Stimulated activated CD4-positive, alpha-beta T cell treated with anti-CD3 and anti-CD28 coated beads, Interleukin-15, amount 100 ng/mL, for 48 hours (primary cell): ENCODE measurements at regions not wholly inside any gene's neighbourhood (a gene's known extent, or its start where the extent isn't known, plus 50 kb on each side); places are given as distances from the start of the nearest gene placed in this dataset.
"Not testable (repeated sequence)": the region's sequence is repeated elsewhere in the genome, so short reads cannot be mapped to it uniquely, and the experiment has no call there.

ENCODE experiments used
- DNase-seq, 2 donors: peaks; one replicate each; pipeline ENCODE4 v3.0.0-alpha.2; 2020; ENCODE audit warnings: low read depth in 2 of 2

GRCh38 chr15:77944002-77944867, 133.3 kb downstream of the TBC1D2B start:
- peak; percentile 26 to 27 for DNase-seq

GRCh38 chr15:77942611-77943211, 134.8 kb downstream of the TBC1D2B start:
- no peak for DNase-seq

- not testable (repeated sequence) for DNase-seq
Observed at GRCh38 chr15:77941090-77941827, 136.3 kb downstream of the TBC1D2B start.

- no peak for DNase-seq
Observed at GRCh38 chr15:77940381-77940947, 137.0 kb downstream of the TBC1D2B start.

- DNase-seq: no peak
Observed at GRCh38 chr15:77939851-77940250, 137.7 kb downstream of the TBC1D2B start.

GRCh38 chr15:77939026-77939425, 138.5 kb downstream of the TBC1D2B start:
- DNase-seq: not testable (repeated sequence)

GRCh38 chr15:77938546-77938945, 139.0 kb downstream of the TBC1D2B start:
- DNase-seq: not testable (repeated sequence)

- DNase-seq: not testable (repeated sequence)
Observed at GRCh38 chr15:77936567-77936966, 140.9 kb downstream of the TBC1D2B start.

- not testable (repeated sequence) for DNase-seq
Observed at GRCh38 chr15:77934516-77934915, 143.0 kb downstream of the TBC1D2B start.

GRCh38 chr15:77930907-77931306, 146.6 kb downstream of the TBC1D2B start:
- DNase-seq: not testable (repeated sequence)

- not testable (repeated sequence) for DNase-seq
Observed at GRCh38 chr15:77930490-77930889, 147.0 kb downstream of the TBC1D2B start.

GRCh38 chr15:77926789-77927188, 150.7 kb downstream of the TBC1D2B start:
- DNase-seq: not testable (repeated sequence)

GRCh38 chr15:77926296-77926695, 151.2 kb downstream of the TBC1D2B start:
- DNase-seq: not testable (repeated sequence)

- DNase-seq: not testable (repeated sequence)
Observed at GRCh38 chr15:77925101-77925500, 152.4 kb downstream of the TBC1D2B start.

GRCh38 chr15:77921664-77922063, 155.8 kb downstream of the TBC1D2B start:
- no peak for DNase-seq

GRCh38 chr15:77916966-77917635, 160.4 kb downstream of the TBC1D2B start:
- DNase-seq: not testable (repeated sequence)

GRCh38 chr15:77915961-77916330, 161.6 kb downstream of the TBC1D2B start:
- DNase-seq: not testable (repeated sequence)

GRCh38 chr15:77915261-77915960, 162.1 kb downstream of the TBC1D2B start:
- no peak for DNase-seq

GRCh38 chr15:77914531-77914930, 163.0 kb downstream of the TBC1D2B start:
- not testable (repeated sequence) for DNase-seq

- peak; percentile 60 to 73 for DNase-seq
Observed at GRCh38 chr15:77910030-77910911, 167.2 kb downstream of the TBC1D2B start.
